ENCODE measurements at regions not wholly inside any gene's neighbourhood (a gene's known extent, or its start where the extent isn't known, plus 50 kb on each side); places are given as distances from the start of the nearest gene placed in this dataset.
"Not testable (repeated sequence)": the region's sequence is repeated elsewhere in the genome, so short reads cannot be mapped to it uniquely, and the experiment has no call there.

- no peak overlapping the region for H3K9ac ChIP-seq (ENCODE audit: low read length)
- H3K9me3 ChIP-seq (ENCODE audit: low read length) = no peaks in the 10 kb centered on the region
- H4K20me1 ChIP-seq (ENCODE audit: insufficient read depth, low read depth, low read length) = no peaks in the 10 kb centered on the region
- no peak overlapping the region for H3K4me2 ChIP-seq (ENCODE audit: low read depth, low read length, poor library complexity, severe bottlenecking)
- no peaks in the 10 kb centered on the region for H3K27me3 ChIP-seq (ENCODE audit: low read length)
- H3K9me2 ChIP-seq (replicated peaks; ENCODE audit: insufficient read depth, low read length) = no peaks in the 10 kb centered on the region
- no peak overlapping the region for H3K27ac ChIP-seq (ENCODE audit: low read length)
- H3K4me1 ChIP-seq (ENCODE audit: low read length) = no peaks in the 10 kb centered on the region
- H3K4me3 ChIP-seq (ENCODE audit: low read length) = no peak overlapping the region
- DNase-seq = no peak
- H2AFZ ChIP-seq (ENCODE audit: low read length) = no peak overlapping the region
- H3K36me3 ChIP-seq (ENCODE audit: insufficient read depth, low read length) = no peaks in the 10 kb centered on the region
- H3K79me2 ChIP-seq (ENCODE audit: low read length) = no peaks in the 10 kb centered on the region
These were observed 136.0 kb downstream of the SOD2 start for GRCh38 chr6:159557031-159557430.

- no peaks in the 10 kb centered on the region for H3K36me3 ChIP-seq (ENCODE audit: insufficient read depth, low read length)
- DNase-seq = no peak
- no peak overlapping the region for H3K27ac ChIP-seq (ENCODE audit: low read length)
- no peaks in the 10 kb centered on the region for H3K4me1 ChIP-seq (ENCODE audit: low read length)
- H3K27me3 ChIP-seq (ENCODE audit: low read length) = no peaks in the 10 kb centered on the region
- H4K20me1 ChIP-seq (ENCODE audit: insufficient read depth, low read depth, low read length) = no peaks in the 10 kb centered on the region
- no peaks in the 10 kb centered on the region for H3K79me2 ChIP-seq (ENCODE audit: low read length)
- H3K4me2 ChIP-seq (ENCODE audit: low read depth, low read length, poor library complexity, severe bottlenecking) = no peak overlapping the region
- no peak overlapping the region for H2AFZ ChIP-seq (ENCODE audit: low read length)
- H3K4me3 ChIP-seq (ENCODE audit: low read length) = no peak overlapping the region
- no peak overlapping the region for H3K9ac ChIP-seq (ENCODE audit: low read length)
- H3K9me3 ChIP-seq (ENCODE audit: low read length) = no peaks in the 10 kb centered on the region
- H3K9me2 ChIP-seq (replicated peaks; ENCODE audit: insufficient read depth, low read length) = no peaks in the 10 kb centered on the region
These were observed 137.8 kb downstream of the SOD2 start for GRCh38 chr6:159555082-159555875.

GRCh38 chr6:159541296-159541695 lies 151.7 kb downstream of the SOD2 start:
- Histone ChIP-seq H4K20me1 (ENCODE audit: insufficient read depth, low read depth, low read length) (no peaks in the 10 kb centered on the region), H3K4me3 (ENCODE audit: low read length) (no peak overlapping the region), H3K4me1 (ENCODE audit: low read length) (peaks cover 46% of the 10 kb centered on the region), H2AFZ (ENCODE audit: low read length) (no peak overlapping the region), H3K36me3 (ENCODE audit: insufficient read depth, low read length) (no peaks in the 10 kb centered on the region), H3K27me3 (ENCODE audit: low read length) (no peaks in the 10 kb centered on the region), H3K4me2 (ENCODE audit: low read depth, low read length, poor library complexity, severe bottlenecking) (no peak overlapping the region), H3K9me3 (ENCODE audit: low read length) (no peaks in the 10 kb centered on the region), H3K9me2 (replicated peaks; ENCODE audit: insufficient read depth, low read length) (no peaks in the 10 kb centered on the region), H3K79me2 (ENCODE audit: low read length) (no peaks in the 10 kb centered on the region), H3K27ac (ENCODE audit: low read length) (no peak overlapping the region), H3K9ac (ENCODE audit: low read length) (no peak overlapping the region)
- no peak for DNase-seq

GRCh38 chr6:159540883-159541282 lies 152.2 kb downstream of the SOD2 start:
- no peak overlapping the region for H2AFZ ChIP-seq (ENCODE audit: low read length)
- H3K36me3 ChIP-seq (ENCODE audit: insufficient read depth, low read length) = no peaks in the 10 kb centered on the region
- no peaks in the 10 kb centered on the region for H3K79me2 ChIP-seq (ENCODE audit: low read length)
- no peaks in the 10 kb centered on the region for H3K27me3 ChIP-seq (ENCODE audit: low read length)
- H3K4me3 ChIP-seq (ENCODE audit: low read length) = no peak overlapping the region
- H3K9me2 ChIP-seq (replicated peaks; ENCODE audit: insufficient read depth, low read length) = no peaks in the 10 kb centered on the region
- peaks cover 50% of the 10 kb centered on the region for H3K4me1 ChIP-seq (ENCODE audit: low read length)
- H3K9me3 ChIP-seq (ENCODE audit: low read length) = no peaks in the 10 kb centered on the region
- no peak overlapping the region for H3K27ac ChIP-seq (ENCODE audit: low read length)
- no peak overlapping the region for H3K4me2 ChIP-seq (ENCODE audit: low read depth, low read length, poor library complexity, severe bottlenecking)
- no peak overlapping the region for H3K9ac ChIP-seq (ENCODE audit: low read length)
- H4K20me1 ChIP-seq (ENCODE audit: insufficient read depth, low read depth, low read length) = no peaks in the 10 kb centered on the region
- DNase-seq = no peak

- Histone ChIP-seq H3K79me2 (ENCODE audit: low read length) (no peaks in the 10 kb centered on the region), H3K27me3 (ENCODE audit: low read length) (no peaks in the 10 kb centered on the region), H4K20me1 (ENCODE audit: insufficient read depth, low read depth, low read length) (no peaks in the 10 kb centered on the region), H2AFZ (ENCODE audit: low read length) (no peak overlapping the region), H3K4me3 (ENCODE audit: low read length) (no peak overlapping the region), H3K4me1 (ENCODE audit: low read length) (peaks cover 55% of the 10 kb centered on the region), H3K9ac (ENCODE audit: low read length) (no peak overlapping the region), H3K27ac (ENCODE audit: low read length) (no peak overlapping the region), H3K36me3 (ENCODE audit: insufficient read depth, low read length) (no peaks in the 10 kb centered on the region), H3K4me2 (ENCODE audit: low read depth, low read length, poor library complexity, severe bottlenecking) (no peak overlapping the region), H3K9me3 (ENCODE audit: low read length) (no peaks in the 10 kb centered on the region), H3K9me2 (replicated peaks; ENCODE audit: insufficient read depth, low read length) (no peaks in the 10 kb centered on the region)
- DNase-seq = peak; percentile 48
These were observed 152.9 kb downstream of the SOD2 start for GRCh38 chr6:159540152-159540551.

GRCh38 chr6:159538031-159538430 lies 155.0 kb downstream of the SOD2 start:
- H3K4me3 ChIP-seq (ENCODE audit: low read length); H3K9me2 ChIP-seq (replicated peaks; ENCODE audit: insufficient read depth, low read length); H3K9me3 ChIP-seq (ENCODE audit: low read length); H3K9ac ChIP-seq (ENCODE audit: low read length); H3K27me3 ChIP-seq (ENCODE audit: low read length); H2AFZ ChIP-seq (ENCODE audit: low read length); H3K36me3 ChIP-seq (ENCODE audit: insufficient read depth, low read length); H4K20me1 ChIP-seq (ENCODE audit: insufficient read depth, low read depth, low read length); H3K79me2 ChIP-seq (ENCODE audit: low read length); DNase-seq: not testable (repeated sequence)
- Histone ChIP-seq H3K27ac (ENCODE audit: low read length) (peak overlapping the region; percentile 48; the same call in 1 of the 2 replicates), H3K4me1 (ENCODE audit: low read length) (peaks cover 55% of the 10 kb centered on the region), H3K4me2 (ENCODE audit: low read depth, low read length, poor library complexity, severe bottlenecking) (peak overlapping the region; percentile 30)

- Histone ChIP-seq H3K9me2 (replicated peaks; ENCODE audit: insufficient read depth, low read length) (no peaks in the 10 kb centered on the region), H3K27me3 (ENCODE audit: low read length) (no peaks in the 10 kb centered on the region), H3K9me3 (ENCODE audit: low read length) (no peaks in the 10 kb centered on the region), H4K20me1 (ENCODE audit: insufficient read depth, low read depth, low read length) (no peaks in the 10 kb centered on the region), H3K4me2 (ENCODE audit: low read depth, low read length, poor library complexity, severe bottlenecking) (peak overlapping the region; percentile 38), H3K4me3 (ENCODE audit: low read length) (no peak overlapping the region), H2AFZ (ENCODE audit: low read length) (no peak overlapping the region), H3K36me3 (ENCODE audit: insufficient read depth, low read length) (no peaks in the 10 kb centered on the region), H3K9ac (ENCODE audit: low read length) (no peak overlapping the region), H3K4me1 (ENCODE audit: low read length) (peaks cover 43% of the 10 kb centered on the region), H3K79me2 (ENCODE audit: low read length) (no peaks in the 10 kb centered on the region), H3K27ac (ENCODE audit: low read length) (peak overlapping the region; percentile 68; the same call in 1 of the 2 replicates)
- no peak for DNase-seq
These were observed 157.2 kb downstream of the SOD2 start for GRCh38 chr6:159535656-159536350.

GRCh38 chr6:159533568-159533967 lies 159.5 kb downstream of the SOD2 start:
- no peak for DNase-seq
- H3K4me3 ChIP-seq (ENCODE audit: low read length) = no peak overlapping the region

More at GRCh38 chr6:159533568-159533967, 159.5 kb downstream of the SOD2 start:
- no peaks in the 10 kb centered on the region for H3K79me2 ChIP-seq (ENCODE audit: low read length)
- no peak overlapping the region for H3K9ac ChIP-seq (ENCODE audit: low read length)
- H4K20me1 ChIP-seq (ENCODE audit: insufficient read depth, low read depth, low read length) = no peaks in the 10 kb centered on the region
- H3K27ac ChIP-seq (ENCODE audit: low read length) = no peak overlapping the region
- H3K9me2 ChIP-seq (replicated peaks; ENCODE audit: insufficient read depth, low read length) = no peaks in the 10 kb centered on the region
- H3K4me2 ChIP-seq (ENCODE audit: low read depth, low read length, poor library complexity, severe bottlenecking) = no peak overlapping the region
- no peak overlapping the region for H2AFZ ChIP-seq (ENCODE audit: low read length)
- H3K36me3 ChIP-seq (ENCODE audit: insufficient read depth, low read length) = no peaks in the 10 kb centered on the region
- peaks cover 30% of the 10 kb centered on the region for H3K4me1 ChIP-seq (ENCODE audit: low read length)
- H3K9me3 ChIP-seq (ENCODE audit: low read length) = no peaks in the 10 kb centered on the region
- no peaks in the 10 kb centered on the region for H3K27me3 ChIP-seq (ENCODE audit: low read length)

Data from Karpas-422 (cell line).